WTC11 (cell line): ENCODE measurements at regions not wholly inside any gene's neighbourhood (a gene's known extent, or its start where the extent isn't known, plus 50 kb on each side); places are given as distances from the start of the nearest gene placed in this dataset.

Source experiments
- ATAC-seq: fragments of 200-7000 bp; cut with Tn5 transposase; 2 replicates; pipeline ENCODE4 v1.10.0; 2021; ENCODE audit warnings: mild to moderate bottlenecking, moderate library complexity
- CTCF ChIA-PET: fragments of 300-600 bp; sonication (Branson Sonifier 250); formaldehyde crosslinking; loops from one replicate; lab custom pipeline; 2021; ENCODE audit warnings: antibody characterized with exemption; lab: Charles Lee
- POLR2A ChIA-PET: fragments of 350-600 bp; sonication (Branson Sonifier 250); formaldehyde crosslinking; loops from one replicate; lab custom pipeline; 2021; ENCODE audit warnings: antibody characterized with exemption; lab: Charles Lee
- DNase-seq: peaks from one replicate; pipeline ENCODE4 v3.0.0; 2021; ENCODE audit warnings: low spot score
- H3K27ac Mint-ChIP-seq: 2 replicates; pipeline ENCODE4 v1.8.0; 2021; ENCODE audit warnings: mixed read lengths
- H3K27me3 Mint-ChIP-seq: 2 replicates; pipeline ENCODE4 v1.8.0; 2021; ENCODE audit warnings: low read depth, mild to moderate bottlenecking, moderate library complexity, mixed read lengths
- H3K36me3 Mint-ChIP-seq: 2 replicates; pipeline ENCODE4 v1.8.0; 2021; ENCODE audit warnings: mixed read lengths
- H3K4me1 Mint-ChIP-seq: 2 replicates; pipeline ENCODE4 v1.8.0; 2022; ENCODE audit warnings: mixed read lengths
- H3K4me3 Mint-ChIP-seq: 2 replicates; pipeline ENCODE4 v1.8.0; 2021; ENCODE audit warnings: mild to moderate bottlenecking, moderate library complexity, mixed read lengths
- H3K9me3 Mint-ChIP-seq: 2 replicates; pipeline ENCODE4 v1.8.0; 2021; ENCODE audit warnings: mixed read lengths
- CREB1 ChIP-seq: sonication (generic); formaldehyde crosslinking; IDR thresholded peaks from 2 replicates; pipeline ENCODE4 v1.8.0; 2023; ENCODE audit warnings: mild to moderate bottlenecking, missing genetic modification reagents
- CREM ChIP-seq: sonication (generic); formaldehyde crosslinking; IDR thresholded peaks from 2 replicates; pipeline ENCODE4 v1.8.1; 2022; ENCODE audit warnings: mild to moderate bottlenecking, missing genetic modification reagents, moderate library complexity
- ELF4 ChIP-seq: sonication (generic); formaldehyde crosslinking; IDR thresholded peaks from 2 replicates; pipeline ENCODE4 v1.8.1; 2022; ENCODE audit warnings: low read depth, mild to moderate bottlenecking, moderate library complexity, missing genetic modification reagents
- FOXJ3 ChIP-seq: sonication (generic); formaldehyde crosslinking; IDR thresholded peaks from 2 replicates; pipeline ENCODE4 v1.9.0; 2021; ENCODE audit warnings: missing genetic modification reagents, mild to moderate bottlenecking, borderline replicate concordance
- JAZF1 ChIP-seq: fragments of 250-450 bp; sonication (Bioruptor Pico); IDR thresholded peaks from 2 replicates; pipeline ENCODE4 v1.9.0; 2021; ENCODE audit warnings: moderate library complexity, mild to moderate bottlenecking, inconsistent platforms
- RORB ChIP-seq: fragments of 250-450 bp; sonication (Bioruptor Pico); IDR thresholded peaks from 2 replicates; pipeline ENCODE4 v1.9.0; 2021; ENCODE audit warnings: mild to moderate bottlenecking
- SP1 ChIP-seq: sonication (generic); formaldehyde crosslinking; conservative IDR thresholded peaks from 2 replicates; pipeline ENCODE4 v1.8.1; 2022; ENCODE audit warnings: missing genetic modification reagents
- ZBTB21 ChIP-seq: sonication (generic); formaldehyde crosslinking; IDR thresholded peaks from 2 replicates; pipeline ENCODE4 v1.8.1; 2023; ENCODE audit warnings: mild to moderate bottlenecking, missing genetic modification reagents, borderline replicate concordance
- ZNF317 ChIP-seq: sonication (generic); formaldehyde crosslinking; IDR thresholded peaks from 2 replicates; pipeline ENCODE4 v1.8.1; 2023; ENCODE audit warnings: low read depth, mild to moderate bottlenecking, moderate library complexity, missing genetic modification reagents, borderline replicate concordance
- TF ChIP-seq, protein P1 (sequence below): sonication (generic); formaldehyde crosslinking; IDR thresholded peaks from 2 replicates; pipeline ENCODE4 v1.8.1; 2022; ENCODE audit warnings: mild to moderate bottlenecking, missing genetic modification reagents, moderate library complexity, borderline replicate concordance
- TF ChIP-seq, protein P2 (sequence below): fragments of 250-450 bp; sonication (Bioruptor Pico); IDR thresholded peaks from 2 replicates; pipeline ENCODE4 v2.1.2; 2022; ENCODE audit warnings: mild to moderate bottlenecking, moderate library complexity
- TF ChIP-seq, protein P3 (sequence below): sonication (generic); formaldehyde crosslinking; IDR thresholded peaks from 2 replicates; pipeline ENCODE4 v1.8.1; 2022; ENCODE audit warnings: low read depth, mild to moderate bottlenecking, moderate library complexity, missing genetic modification reagents, borderline replicate concordance
- TF ChIP-seq, protein P4 (sequence below): sonication (generic); formaldehyde crosslinking; IDR thresholded peaks from 2 replicates; pipeline ENCODE4 v1.8.0; 2022; ENCODE audit warnings: missing genetic modification reagents
- TF ChIP-seq, protein P5 (sequence below): sonication (generic); formaldehyde crosslinking; IDR thresholded peaks from 2 replicates; pipeline ENCODE4 v1.8.0; 2022; ENCODE audit warnings: mild to moderate bottlenecking, missing genetic modification reagents
- TF ChIP-seq, protein P6 (sequence below): sonication (generic); formaldehyde crosslinking; IDR thresholded peaks from 2 replicates; pipeline ENCODE4 v1.8.1; 2022; ENCODE audit warnings: low read depth, missing genetic modification reagents, borderline replicate concordance

DNA sequence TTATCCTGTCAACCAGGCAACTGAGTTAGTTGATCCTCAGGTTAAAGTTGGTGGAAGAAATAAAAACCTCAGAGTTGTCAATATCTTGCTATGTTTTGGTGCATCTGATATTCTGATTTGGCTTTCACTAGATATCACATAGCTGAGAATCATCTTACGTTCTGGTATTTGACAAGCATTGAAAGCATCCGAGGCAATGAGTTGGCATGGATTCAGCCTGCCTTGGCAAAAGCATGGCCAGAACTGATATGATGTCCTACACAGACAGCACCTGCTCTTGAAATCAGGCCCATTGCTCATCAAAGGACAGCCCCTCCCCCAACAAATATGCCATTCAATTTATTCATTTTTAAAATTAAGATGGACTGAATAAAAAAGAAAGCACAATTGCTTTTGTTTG, 320.7 kb upstream of the ATP2B1 start (continued):
- TF ChIP-seq, protein P1, sequence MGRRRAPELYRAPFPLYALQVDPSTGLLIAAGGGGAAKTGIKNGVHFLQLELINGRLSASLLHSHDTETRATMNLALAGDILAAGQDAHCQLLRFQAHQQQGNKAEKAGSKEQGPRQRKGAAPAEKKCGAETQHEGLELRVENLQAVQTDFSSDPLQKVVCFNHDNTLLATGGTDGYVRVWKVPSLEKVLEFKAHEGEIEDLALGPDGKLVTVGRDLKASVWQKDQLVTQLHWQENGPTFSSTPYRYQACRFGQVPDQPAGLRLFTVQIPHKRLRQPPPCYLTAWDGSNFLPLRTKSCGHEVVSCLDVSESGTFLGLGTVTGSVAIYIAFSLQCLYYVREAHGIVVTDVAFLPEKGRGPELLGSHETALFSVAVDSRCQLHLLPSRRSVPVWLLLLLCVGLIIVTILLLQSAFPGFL (CRISPR knock-in tag): no peak
- TF ChIP-seq FOXJ3 (CRISPR knock-in tag) (no peak), RORB (no peak), CREB1 (no peak), SP1 (no peak)
- TF ChIP-seq, all 79 proteins: peak for 0

DNA sequence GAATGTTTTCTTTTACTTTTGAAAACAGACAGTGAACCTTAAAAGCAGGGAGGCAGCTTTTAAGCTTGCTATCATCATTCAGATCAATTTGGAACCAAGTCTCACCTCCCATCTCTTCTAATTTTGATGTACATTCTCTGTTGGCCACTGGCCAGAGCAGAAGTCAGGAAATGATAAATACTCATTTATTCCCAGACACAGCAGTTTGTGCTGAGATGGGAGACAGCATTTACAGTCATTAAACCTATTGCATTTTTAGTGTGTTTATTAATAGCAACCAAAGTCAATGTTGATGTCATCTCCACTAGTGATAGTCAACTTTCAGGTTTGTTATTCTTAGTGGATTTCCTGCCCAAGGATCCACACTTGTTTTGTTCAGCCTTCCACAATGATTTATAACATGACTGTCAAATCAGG, 320.0 kb upstream of the ATP2B1 start:
- Mint-ChIP-seq H3K36me3 (no peaks in the 10 kb centered on the region), H3K27ac (no peak overlapping the region), H3K4me3 (no peak overlapping the region), H3K27me3 (no peaks in the 10 kb centered on the region), H3K4me1 (no peaks in the 10 kb centered on the region), H3K9me3 (no peaks in the 10 kb centered on the region)
- no peak for ATAC-seq
- CTCF ChIA-PET: no interaction called here
- POLR2A ChIA-PET: no interaction called here
- no peak for TF ChIP-seq JAZF1 (CRISPR knock-in tag)
- TF ChIP-seq, protein P2, sequence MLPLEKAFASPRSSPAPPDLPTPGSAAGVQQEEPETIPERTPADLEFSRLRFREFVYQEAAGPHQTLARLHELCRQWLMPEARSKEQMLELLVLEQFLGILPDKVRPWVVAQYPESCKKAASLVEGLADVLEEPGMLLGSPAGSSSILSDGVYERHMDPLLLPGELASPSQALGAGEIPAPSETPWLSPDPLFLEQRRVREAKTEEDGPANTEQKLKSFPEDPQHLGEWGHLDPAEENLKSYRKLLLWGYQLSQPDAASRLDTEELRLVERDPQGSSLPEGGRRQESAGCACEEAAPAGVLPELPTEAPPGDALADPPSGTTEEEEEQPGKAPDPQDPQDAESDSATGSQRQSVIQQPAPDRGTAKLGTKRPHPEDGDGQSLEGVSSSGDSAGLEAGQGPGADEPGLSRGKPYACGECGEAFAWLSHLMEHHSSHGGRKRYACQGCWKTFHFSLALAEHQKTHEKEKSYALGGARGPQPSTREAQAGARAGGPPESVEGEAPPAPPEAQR (CRISPR knock-in tag): no peak
- no peak for TF ChIP-seq ELF4 (CRISPR knock-in tag)
- TF ChIP-seq ZNF317 (CRISPR knock-in tag): no peak
- TF ChIP-seq, protein P3, sequence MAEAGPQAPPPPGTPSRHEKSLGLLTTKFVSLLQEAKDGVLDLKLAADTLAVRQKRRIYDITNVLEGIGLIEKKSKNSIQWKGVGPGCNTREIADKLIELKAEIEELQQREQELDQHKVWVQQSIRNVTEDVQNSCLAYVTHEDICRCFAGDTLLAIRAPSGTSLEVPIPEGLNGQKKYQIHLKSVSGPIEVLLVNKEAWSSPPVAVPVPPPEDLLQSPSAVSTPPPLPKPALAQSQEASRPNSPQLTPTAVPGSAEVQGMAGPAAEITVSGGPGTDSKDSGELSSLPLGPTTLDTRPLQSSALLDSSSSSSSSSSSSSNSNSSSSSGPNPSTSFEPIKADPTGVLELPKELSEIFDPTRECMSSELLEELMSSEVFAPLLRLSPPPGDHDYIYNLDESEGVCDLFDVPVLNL: no peak
- TF ChIP-seq, protein P4, sequence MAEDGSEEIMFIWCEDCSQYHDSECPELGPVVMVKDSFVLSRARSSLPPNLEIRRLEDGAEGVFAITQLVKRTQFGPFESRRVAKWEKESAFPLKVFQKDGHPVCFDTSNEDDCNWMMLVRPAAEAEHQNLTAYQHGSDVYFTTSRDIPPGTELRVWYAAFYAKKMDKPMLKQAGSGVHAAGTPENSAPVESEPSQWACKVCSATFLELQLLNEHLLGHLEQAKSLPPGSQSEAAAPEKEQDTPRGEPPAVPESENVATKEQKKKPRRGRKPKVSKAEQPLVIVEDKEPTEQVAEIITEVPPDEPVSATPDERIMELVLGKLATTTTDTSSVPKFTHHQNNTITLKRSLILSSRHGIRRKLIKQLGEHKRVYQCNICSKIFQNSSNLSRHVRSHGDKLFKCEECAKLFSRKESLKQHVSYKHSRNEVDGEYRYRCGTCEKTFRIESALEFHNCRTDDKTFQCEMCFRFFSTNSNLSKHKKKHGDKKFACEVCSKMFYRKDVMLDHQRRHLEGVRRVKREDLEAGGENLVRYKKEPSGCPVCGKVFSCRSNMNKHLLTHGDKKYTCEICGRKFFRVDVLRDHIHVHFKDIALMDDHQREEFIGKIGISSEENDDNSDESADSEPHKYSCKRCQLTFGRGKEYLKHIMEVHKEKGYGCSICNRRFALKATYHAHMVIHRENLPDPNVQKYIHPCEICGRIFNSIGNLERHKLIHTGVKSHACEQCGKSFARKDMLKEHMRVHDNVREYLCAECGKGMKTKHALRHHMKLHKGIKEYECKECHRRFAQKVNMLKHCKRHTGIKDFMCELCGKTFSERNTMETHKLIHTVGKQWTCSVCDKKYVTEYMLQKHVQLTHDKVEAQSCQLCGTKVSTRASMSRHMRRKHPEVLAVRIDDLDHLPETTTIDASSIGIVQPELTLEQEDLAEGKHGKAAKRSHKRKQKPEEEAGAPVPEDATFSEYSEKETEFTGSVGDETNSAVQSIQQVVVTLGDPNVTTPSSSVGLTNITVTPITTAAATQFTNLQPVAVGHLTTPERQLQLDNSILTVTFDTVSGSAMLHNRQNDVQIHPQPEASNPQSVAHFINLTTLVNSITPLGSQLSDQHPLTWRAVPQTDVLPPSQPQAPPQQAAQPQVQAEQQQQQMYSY (CRISPR knock-in tag): no peak
- TF ChIP-seq, protein P5, sequence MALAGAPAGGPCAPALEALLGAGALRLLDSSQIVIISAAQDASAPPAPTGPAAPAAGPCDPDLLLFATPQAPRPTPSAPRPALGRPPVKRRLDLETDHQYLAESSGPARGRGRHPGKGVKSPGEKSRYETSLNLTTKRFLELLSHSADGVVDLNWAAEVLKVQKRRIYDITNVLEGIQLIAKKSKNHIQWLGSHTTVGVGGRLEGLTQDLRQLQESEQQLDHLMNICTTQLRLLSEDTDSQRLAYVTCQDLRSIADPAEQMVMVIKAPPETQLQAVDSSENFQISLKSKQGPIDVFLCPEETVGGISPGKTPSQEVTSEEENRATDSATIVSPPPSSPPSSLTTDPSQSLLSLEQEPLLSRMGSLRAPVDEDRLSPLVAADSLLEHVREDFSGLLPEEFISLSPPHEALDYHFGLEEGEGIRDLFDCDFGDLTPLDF: no peak
- no peak for TF ChIP-seq ZBTB21
- no peak for TF ChIP-seq CREM (CRISPR knock-in tag)
- TF ChIP-seq, protein P6, sequence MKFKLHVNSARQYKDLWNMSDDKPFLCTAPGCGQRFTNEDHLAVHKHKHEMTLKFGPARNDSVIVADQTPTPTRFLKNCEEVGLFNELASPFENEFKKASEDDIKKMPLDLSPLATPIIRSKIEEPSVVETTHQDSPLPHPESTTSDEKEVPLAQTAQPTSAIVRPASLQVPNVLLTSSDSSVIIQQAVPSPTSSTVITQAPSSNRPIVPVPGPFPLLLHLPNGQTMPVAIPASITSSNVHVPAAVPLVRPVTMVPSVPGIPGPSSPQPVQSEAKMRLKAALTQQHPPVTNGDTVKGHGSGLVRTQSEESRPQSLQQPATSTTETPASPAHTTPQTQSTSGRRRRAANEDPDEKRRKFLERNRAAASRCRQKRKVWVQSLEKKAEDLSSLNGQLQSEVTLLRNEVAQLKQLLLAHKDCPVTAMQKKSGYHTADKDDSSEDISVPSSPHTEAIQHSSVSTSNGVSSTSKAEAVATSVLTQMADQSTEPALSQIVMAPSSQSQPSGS (CRISPR knock-in tag): no peak
- DNase-seq: no peak
